Tibial artery (tissue), 4 donors: ENCODE measurements at regions not wholly inside any gene's neighbourhood (a gene's known extent, or its start where the extent isn't known, plus 50 kb on each side); places are given as distances from the start of the nearest gene placed in this dataset.

Source experiments
- DNase-seq, 2 donors: peaks; one replicate each; pipeline ENCODE4 v3.0.0-alpha.2; 2019
- H3K27ac ChIP-seq, 2 donors: fragments of 200-600 bp; sonication (generic) in 1 of 2; 1 replicate in 1 of 2; 2 replicates in 1 of 2; pipeline ENCODE4 v1.5.1; 2018 to 2019; ENCODE audit warnings: mild to moderate bottlenecking in 1 of 2
- H3K27me3 ChIP-seq, 2 donors: fragments of 200-600 bp; sonication (generic) in 1 of 2; one replicate each; pipeline versions ENCODE4 v1.5.1 to v1.6.0; 2016 to 2019
- H3K36me3 ChIP-seq, 3 donors: fragments of 200-600 bp; sonication (generic) in 2 of 3; one replicate each; pipeline ENCODE4 v1.5.1; 2016 to 2019; ENCODE audit warnings: mild to moderate bottlenecking in 2 of 3
- H3K4me1 ChIP-seq, 4 donors: fragments of 200-600 bp; sonication (generic) in 2 of 4; 1 replicate in 3 of 4; 2 replicates in 1 of 4; pipeline ENCODE4 v1.5.1; 2016 to 2019
- H3K4me3 ChIP-seq, 2 donors: fragments of 200-600 bp; sonication (generic) in 1 of 2; 1 replicate in 1 of 2; 2 replicates in 1 of 2; pipeline ENCODE4 v1.5.1; 2018 to 2019; ENCODE audit warnings: mild to moderate bottlenecking in 2 of 2
- H3K9me3 ChIP-seq, 3 donors: fragments of 200-600 bp; sonication (generic) in 1 of 3; one replicate each; pipeline ENCODE4 v1.5.1; 2016 to 2019
- CTCF ChIP-seq, 2 experiments: fragments of 200-600 bp in 1 of 2; fragments of 450-650 bp in 1 of 2; IDR thresholded peaks; one replicate each; pipeline ENCODE4 v1.5.1; 2017 to 2019; ENCODE audit warnings: antibody characterized with exemption in 2 of 2, mild to moderate bottlenecking in 1 of 2, moderate library complexity in 1 of 2
- intact Hi-C: fragments of 100-400 bp; cut with DNase I; formaldehyde crosslinking; loops from one replicate; pipeline ENCODE4 v1.15.0; 2023; ENCODE audit warnings: low total_unique reads

DNA sequence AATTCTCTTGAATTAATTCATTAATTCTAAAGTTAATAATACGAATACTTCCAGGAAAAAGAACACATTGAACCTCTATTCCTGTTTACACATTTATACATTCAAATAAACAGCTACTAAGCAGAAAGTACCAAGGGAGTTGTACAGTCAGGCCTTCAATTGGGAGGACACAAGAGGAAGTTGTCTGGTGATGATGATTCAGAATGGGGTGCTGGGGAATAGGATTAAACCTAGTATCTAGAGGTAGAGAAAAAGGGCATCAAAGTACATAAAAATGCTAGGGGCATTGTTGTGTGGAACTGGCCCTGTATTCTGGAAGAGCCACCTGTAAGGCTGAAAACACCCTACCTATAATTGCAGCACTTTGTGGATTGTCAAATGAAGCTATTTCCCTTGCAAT is 71.7 kb upstream of the MROH9 start:
- Histone ChIP-seq H3K4me3 (no peak overlapping the region), H3K27ac (peak overlapping the region; percentile 31 to 48), H3K4me1 (peaks cover 0 to 25% (median 9%) of the 10 kb centered on the region in 4 donors), H3K36me3 (no peaks in the 10 kb centered on the region), H3K27me3 (no peaks in the 10 kb centered on the region), H3K9me3 (no peaks in the 10 kb centered on the region)
- no peak for TF ChIP-seq CTCF (IDR thresholded peaks at IDR 0.05)
- no peak for DNase-seq
- intact Hi-C loops = no loop called here

GRCh38 chr1:170864238-170864637 is 71.1 kb upstream of the MROH9 start:
- intact Hi-C loops = no loop called here
- no peaks in the 10 kb centered on the region for H3K36me3 ChIP-seq
- peak overlapping the region; percentile 31 to 48 for H3K27ac ChIP-seq

GRCh38 chr1:170864876-170865538 is 70.3 kb upstream of the MROH9 start:
- H3K9me3 ChIP-seq = no peaks in the 10 kb centered on the region
- no peak for TF ChIP-seq CTCF (IDR thresholded peaks at IDR 0.05)
- peaks cover 0 to 25% (median 9%) of the 10 kb centered on the region in 4 donors for H3K4me1 ChIP-seq
- H3K27ac ChIP-seq = peak overlapping the region; percentile 31 to 48
- no peaks in the 10 kb centered on the region for H3K27me3 ChIP-seq
- DNase-seq = no peak
- no peaks in the 10 kb centered on the region for H3K36me3 ChIP-seq
- intact Hi-C loops = no loop called here
- no peak overlapping the region for H3K4me3 ChIP-seq

More at GRCh38 chr1:170864238-170864637, 71.1 kb upstream of the MROH9 start:
- TF ChIP-seq CTCF (IDR thresholded peaks at IDR 0.05) = no peak
- Histone ChIP-seq H3K9me3 (no peaks in the 10 kb centered on the region), H3K27me3 (no peaks in the 10 kb centered on the region), H3K4me3 (no peak overlapping the region), H3K4me1 (peaks cover 0 to 25% (median 9%) of the 10 kb centered on the region in 4 donors)
- DNase-seq = peak; percentile 31 to 69

- no peak for DNase-seq
- H3K36me3 ChIP-seq = no peaks in the 10 kb centered on the region
- intact Hi-C loops = no loop called here
- no peak for TF ChIP-seq CTCF (IDR thresholded peaks at IDR 0.05)
- H3K4me1 ChIP-seq = peaks cover 0 to 29% (median 13%) of the 10 kb centered on the region in 4 donors
- H3K27me3 ChIP-seq = no peaks in the 10 kb centered on the region
- H3K4me3 ChIP-seq = no peak overlapping the region
- H3K9me3 ChIP-seq = no peaks in the 10 kb centered on the region
- H3K27ac ChIP-seq = no peak overlapping the region
Measured at GRCh38 chr1:170866646-170867045, 68.7 kb upstream of the MROH9 start.

- Histone ChIP-seq H3K36me3 (no peaks in the 10 kb centered on the region), H3K9me3 (no peaks in the 10 kb centered on the region), H3K4me1 (peaks cover 0 to 17% (median 11%) of the 10 kb centered on the region in 4 donors), H3K27me3 (no peaks in the 10 kb centered on the region), H3K4me3 (no peak overlapping the region), H3K27ac (peak overlapping the region; percentile 60 to 68)
- intact Hi-C loops = no loop called here
- no peak for TF ChIP-seq CTCF (IDR thresholded peaks at IDR 0.05)
- DNase-seq = no peak
Measured at GRCh38 chr1:170871868-170872267, 63.5 kb upstream of the MROH9 start.
